ENCODE measurements at regions not wholly inside any gene's neighbourhood (a gene's known extent, or its start where the extent isn't known, plus 50 kb on each side); places are given as distances from the start of the nearest gene placed in this dataset.

DNA sequence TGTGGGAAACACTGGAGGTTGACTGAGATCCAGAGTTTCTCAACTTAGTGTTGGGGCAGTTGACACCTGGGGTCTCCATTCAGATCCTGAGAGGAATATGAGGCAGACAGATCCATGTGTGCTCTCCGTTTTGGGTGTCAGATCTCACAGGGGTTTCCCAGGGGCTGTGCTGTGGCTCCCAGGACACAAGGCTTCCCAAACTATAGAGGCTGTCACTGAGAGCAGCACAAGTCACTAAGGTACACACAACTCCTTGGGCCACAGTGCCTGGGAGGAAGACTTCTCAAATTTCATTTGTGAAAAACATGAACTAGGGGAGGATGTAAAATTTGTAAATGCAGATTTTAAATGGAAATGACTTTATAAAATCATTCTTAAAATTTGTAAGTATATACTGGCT, 363.6 kb downstream of the FBXO8 start:
- Histone ChIP-seq H3K27me3 (ENCODE audit: low read length) (peaks cover 35% of the 10 kb centered on the region), H3K27ac (ENCODE audit: low read length) (no peak overlapping the region), H3K4me2 (ENCODE audit: low read length) (no peak overlapping the region), H3F3A (ENCODE audit: low read length, unreplicated experiment) (no peaks in the 10 kb centered on the region), H3K9ac (ENCODE audit: low read length) (no peak overlapping the region), H3K4me1 (ENCODE audit: insufficient read depth, low read length) (no peaks in the 10 kb centered on the region), H3K9me2 (replicated peaks; ENCODE audit: low read length) (no peaks in the 10 kb centered on the region), H3K9me3 (ENCODE audit: low read length) (no peaks in the 10 kb centered on the region), H4K20me1 (ENCODE audit: low read length) (no peaks in the 10 kb centered on the region), H3K4me3 (ENCODE audit: low read length) (no peak overlapping the region), H3K79me2 (ENCODE audit: low read length) (no peaks in the 10 kb centered on the region), H2AFZ (ENCODE audit: low read length) (no peak overlapping the region), H3K36me3 (ENCODE audit: low read depth, low read length) (no peaks in the 10 kb centered on the region)
- POLR2A ChIA-PET (ENCODE audit: unreplicated experiment) = no interaction called here
- DNase-seq (no peak), ATAC-seq (no peak)
- BruUV-seq (replicated peaks) = no TSS peak
- intact Hi-C loops (cut with micrococcal nuclease) = no loop called here
- TF ChIP-seq, protein P1, sequence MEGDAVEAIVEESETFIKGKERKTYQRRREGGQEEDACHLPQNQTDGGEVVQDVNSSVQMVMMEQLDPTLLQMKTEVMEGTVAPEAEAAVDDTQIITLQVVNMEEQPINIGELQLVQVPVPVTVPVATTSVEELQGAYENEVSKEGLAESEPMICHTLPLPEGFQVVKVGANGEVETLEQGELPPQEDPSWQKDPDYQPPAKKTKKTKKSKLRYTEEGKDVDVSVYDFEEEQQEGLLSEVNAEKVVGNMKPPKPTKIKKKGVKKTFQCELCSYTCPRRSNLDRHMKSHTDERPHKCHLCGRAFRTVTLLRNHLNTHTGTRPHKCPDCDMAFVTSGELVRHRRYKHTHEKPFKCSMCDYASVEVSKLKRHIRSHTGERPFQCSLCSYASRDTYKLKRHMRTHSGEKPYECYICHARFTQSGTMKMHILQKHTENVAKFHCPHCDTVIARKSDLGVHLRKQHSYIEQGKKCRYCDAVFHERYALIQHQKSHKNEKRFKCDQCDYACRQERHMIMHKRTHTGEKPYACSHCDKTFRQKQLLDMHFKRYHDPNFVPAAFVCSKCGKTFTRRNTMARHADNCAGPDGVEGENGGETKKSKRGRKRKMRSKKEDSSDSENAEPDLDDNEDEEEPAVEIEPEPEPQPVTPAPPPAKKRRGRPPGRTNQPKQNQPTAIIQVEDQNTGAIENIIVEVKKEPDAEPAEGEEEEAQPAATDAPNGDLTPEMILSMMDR (conservative IDR thresholded peaks at IDR 0.05; ENCODE audit: low read depth, low read length) = no peak
- no peak for TF ChIP-seq EZH2phosphoT487 (IDR thresholded peaks at IDR 0.05; ENCODE audit: borderline replicate concordance, low read length)
- TF ChIP-seq EZH2 (IDR thresholded peaks at IDR 0.05; ENCODE audit: low read length, unreplicated experiment) = no peak
- CTCF ChIA-PET = no interaction called here

DNA sequence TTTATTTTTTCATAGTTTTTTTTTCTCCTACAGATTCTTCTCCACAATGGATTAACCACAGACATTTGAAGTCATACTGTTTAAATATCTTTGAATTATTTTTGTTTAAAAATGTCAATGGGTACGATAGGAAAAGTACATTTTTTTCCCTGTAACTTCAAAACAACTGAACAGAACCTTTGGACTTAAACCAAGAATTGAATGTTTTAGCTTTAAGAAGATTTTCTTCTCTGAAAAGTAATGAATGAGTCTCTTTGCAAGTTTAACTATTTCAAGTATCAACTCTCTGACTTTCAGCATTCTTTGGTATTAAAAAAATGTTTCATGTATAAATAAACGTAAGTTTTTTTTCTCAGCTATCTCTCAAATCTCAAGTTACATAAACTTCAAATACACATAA, 364.3 kb downstream of the FBXO8 start:
- Histone ChIP-seq H3K36me3 (ENCODE audit: low read depth, low read length) (no peaks in the 10 kb centered on the region), H3K9me2 (replicated peaks; ENCODE audit: low read length) (no peaks in the 10 kb centered on the region), H4K20me1 (ENCODE audit: low read length) (no peaks in the 10 kb centered on the region), H3K79me2 (ENCODE audit: low read length) (no peaks in the 10 kb centered on the region), H3K4me2 (ENCODE audit: low read length) (no peak overlapping the region), H2AFZ (ENCODE audit: low read length) (no peak overlapping the region), H3K27ac (ENCODE audit: low read length) (no peak overlapping the region), H3K4me1 (ENCODE audit: insufficient read depth, low read length) (no peaks in the 10 kb centered on the region), H3K9ac (ENCODE audit: low read length) (no peak overlapping the region), H3K27me3 (ENCODE audit: low read length) (peaks cover 40% of the 10 kb centered on the region), H3K4me3 (ENCODE audit: low read length) (no peak overlapping the region), H3F3A (ENCODE audit: low read length, unreplicated experiment) (no peaks in the 10 kb centered on the region), H3K9me3 (ENCODE audit: low read length) (no peaks in the 10 kb centered on the region)
- BruUV-seq (replicated peaks) = no TSS peak
- no peak for DNase-seq
- CTCF ChIA-PET = no interaction called here
- ATAC-seq = no peak
- intact Hi-C loops (cut with micrococcal nuclease) = no loop called here
- POLR2A ChIA-PET (ENCODE audit: unreplicated experiment) = no interaction called here
- no peak for TF ChIP-seq EZH2 (IDR thresholded peaks at IDR 0.05; ENCODE audit: low read length, unreplicated experiment)
- TF ChIP-seq, protein P1 (conservative IDR thresholded peaks at IDR 0.05; ENCODE audit: low read depth, low read length) = no peak
- TF ChIP-seq EZH2phosphoT487 (IDR thresholded peaks at IDR 0.05; ENCODE audit: borderline replicate concordance, low read length) = no peak

DNA sequence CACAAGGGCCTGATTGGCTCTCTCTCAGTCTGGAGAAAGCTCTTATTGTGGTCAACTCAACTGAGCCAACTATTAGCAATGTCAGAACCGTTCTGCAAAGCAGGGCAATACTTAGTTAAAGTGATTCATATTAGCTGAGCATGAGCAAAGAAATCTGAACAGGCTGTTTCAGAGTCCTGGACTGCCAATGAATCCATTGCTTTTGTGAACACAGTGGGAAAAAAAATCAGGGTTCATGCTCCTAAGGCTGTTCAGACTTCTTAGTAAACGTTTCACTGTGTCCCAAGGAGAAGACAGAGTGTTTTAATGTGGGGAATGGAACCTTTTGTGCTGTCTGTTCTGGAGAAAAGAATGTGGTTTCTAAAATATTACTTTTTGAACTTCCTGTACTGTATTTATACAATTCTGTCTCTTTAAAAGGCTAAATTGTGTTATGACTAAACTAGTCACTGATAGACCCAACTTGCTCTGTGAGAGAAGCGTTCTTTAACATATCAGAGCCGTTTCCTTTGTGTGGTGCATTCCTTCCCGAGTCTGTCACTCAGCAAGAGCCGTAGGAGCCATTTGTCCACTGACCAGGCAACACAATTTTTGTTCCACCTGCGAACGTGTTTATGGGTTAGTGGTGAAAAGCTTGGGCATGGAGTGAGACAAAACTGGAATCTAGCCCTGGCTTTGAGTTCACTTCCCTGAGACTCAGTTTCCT, 366.1 kb downstream of the FBXO8 start:
- H3K9me2 ChIP-seq (replicated peaks; ENCODE audit: low read length) = no peaks in the 10 kb centered on the region
- no peaks in the 10 kb centered on the region for H4K20me1 ChIP-seq (ENCODE audit: low read length)
- H3K27me3 ChIP-seq (ENCODE audit: low read length) = peaks cover 31% of the 10 kb centered on the region; the same call in 1 of the 2 replicates
- H3K27ac ChIP-seq (ENCODE audit: low read length) = no peak overlapping the region
- intact Hi-C loops (cut with micrococcal nuclease) = no loop called here
- H3K36me3 ChIP-seq (ENCODE audit: low read depth, low read length) = no peaks in the 10 kb centered on the region
- H3K79me2 ChIP-seq (ENCODE audit: low read length) = no peaks in the 10 kb centered on the region
- H3F3A ChIP-seq (ENCODE audit: low read length, unreplicated experiment) = no peaks in the 10 kb centered on the region
- H3K4me3 ChIP-seq (ENCODE audit: low read length) = no peak overlapping the region
- no peaks in the 10 kb centered on the region for H3K9me3 ChIP-seq (ENCODE audit: low read length)
- no peak for TF ChIP-seq EZH2phosphoT487 (IDR thresholded peaks at IDR 0.05; ENCODE audit: borderline replicate concordance, low read length)
- TF ChIP-seq EZH2 (IDR thresholded peaks at IDR 0.05; ENCODE audit: low read length, unreplicated experiment) = no peak
- TF ChIP-seq, protein P1 (conservative IDR thresholded peaks at IDR 0.05; ENCODE audit: low read depth, low read length) = no peak
- ATAC-seq (no peak), DNase-seq (no peak)
- CTCF ChIA-PET = no interaction called here
- H2AFZ ChIP-seq (ENCODE audit: low read length) = no peak overlapping the region
- H3K4me1 ChIP-seq (ENCODE audit: insufficient read depth, low read length) = no peaks in the 10 kb centered on the region
- no peak overlapping the region for H3K4me2 ChIP-seq (ENCODE audit: low read length)
- H3K9ac ChIP-seq (ENCODE audit: low read length) = no peak overlapping the region
- POLR2A ChIA-PET (ENCODE audit: unreplicated experiment) = no interaction called here
- BruUV-seq (replicated peaks) = no TSS peak

All from PC-3 (cell line).